Mesenchymal stem cell (in vitro differentiated cells and primary cell): ENCODE measurements at regions not wholly inside any gene's neighbourhood (a gene's known extent, or its start where the extent isn't known, plus 50 kb on each side); places are given as distances from the start of the nearest gene placed in this dataset.

Source experiments
- DNase-seq: peaks from one replicate; pipeline ENCODE4 v3.0.0-alpha.2; 2013
- H2AFZ ChIP-seq: one replicate; pipeline ENCODE4 v1.6.1; 2013; ENCODE audit warnings: low read depth, mild to moderate bottlenecking, control low read depth, inconsistent platforms, low read length, moderate library complexity
- H2AK5ac ChIP-seq: 2 replicates; pipeline ENCODE4 v1.6.1; 2013; ENCODE audit warnings: low read length, moderate library complexity, mild to moderate bottlenecking, inconsistent platforms; ENCODE audit not compliant: severe bottlenecking
- H2BK120ac ChIP-seq: one replicate; pipeline ENCODE4 v1.6.1; 2013; ENCODE audit warnings: low read depth, mild to moderate bottlenecking, inconsistent platforms, low read length, moderate library complexity
- H2BK12ac ChIP-seq, 2 experiments: one replicate each; pipeline ENCODE4 v1.6.1; 2013; ENCODE audit warnings: inconsistent platforms in 2 of 2, low read length in 2 of 2, mild to moderate bottlenecking in 2 of 2, moderate library complexity in 2 of 2, control low read depth in 1 of 2
- H2BK15ac ChIP-seq: one replicate; pipeline ENCODE4 v1.6.1; 2013; ENCODE audit warnings: mild to moderate bottlenecking, low read depth, inconsistent platforms; ENCODE audit not compliant: poor library complexity, severe bottlenecking
- H2BK5ac ChIP-seq: 2 replicates; pipeline ENCODE4 v1.6.1; 2013; ENCODE audit warnings: low read depth, mild to moderate bottlenecking, low read length, control low read depth, inconsistent platforms; ENCODE audit not compliant: poor library complexity, severe bottlenecking
- H3K14ac ChIP-seq, 2 experiments: one replicate each; pipeline ENCODE4 v1.6.1; 2013; ENCODE audit warnings: inconsistent platforms in 2 of 2, low read length in 2 of 2, control low read depth in 1 of 2, mild to moderate bottlenecking in 1 of 2, moderate library complexity in 1 of 2
- H3K18ac ChIP-seq, 2 experiments: one replicate each; pipeline ENCODE4 v1.6.1; 2013; ENCODE audit warnings: inconsistent platforms in 2 of 2, low read length in 2 of 2, control low read depth in 1 of 2, low read depth in 1 of 2, mild to moderate bottlenecking in 1 of 2
- H3K23ac ChIP-seq, 2 experiments: one replicate each; pipeline ENCODE4 v1.6.1; 2013; ENCODE audit warnings: inconsistent platforms in 2 of 2, low read length in 2 of 2, mild to moderate bottlenecking in 2 of 2, moderate library complexity in 2 of 2, control low read depth in 1 of 2
- H3K27ac ChIP-seq: 2 replicates; pipeline ENCODE4 v1.5.1; 2013; ENCODE audit warnings: mild to moderate bottlenecking, moderate library complexity, low read length, control low read depth, inconsistent platforms; ENCODE audit not compliant: poor library complexity, severe bottlenecking
- H3K27me3 ChIP-seq, 2 experiments: 2 replicates each; pipeline versions ENCODE4 v1.6.1 to v1.7.0; 2013; ENCODE audit warnings: low read length in 2 of 2, mild to moderate bottlenecking in 2 of 2, moderate library complexity in 2 of 2, control low read depth in 1 of 2, inconsistent platforms in 1 of 2; ENCODE audit not compliant: control insufficient read depth in 1 of 2, insufficient read depth in 1 of 2
- H3K36me3 ChIP-seq, 2 experiments: 2 replicates each; pipeline versions ENCODE4 v1.6.1 to v1.7.0; 2013; ENCODE audit warnings: low read length in 2 of 2, control low read depth in 1 of 2, inconsistent platforms in 1 of 2, low read depth in 1 of 2, mild to moderate bottlenecking in 1 of 2; ENCODE audit not compliant: insufficient read depth in 2 of 2, control insufficient read depth in 1 of 2
- H3K4ac ChIP-seq, 2 experiments: one replicate each; pipeline ENCODE4 v1.6.1; 2013; ENCODE audit warnings: inconsistent platforms in 2 of 2, low read length in 2 of 2, mild to moderate bottlenecking in 2 of 2, moderate library complexity in 2 of 2, control low read depth in 1 of 2, low read depth in 1 of 2
- H3K4me1 ChIP-seq: 2 replicates; pipeline ENCODE4 v1.6.1; 2013; ENCODE audit warnings: low read depth, low read length, control low read depth; ENCODE audit not compliant: control insufficient read depth, insufficient read depth
- H3K4me2 ChIP-seq: 2 replicates; pipeline ENCODE4 v1.6.1; 2013; ENCODE audit warnings: low read length, mild to moderate bottlenecking, inconsistent platforms; ENCODE audit not compliant: poor library complexity, severe bottlenecking
- H3K4me3 ChIP-seq, 2 experiments: 2 replicates each; pipeline versions ENCODE4 v1.5.1 to v1.7.0; 2013; ENCODE audit warnings: low read length in 2 of 2, mild to moderate bottlenecking in 2 of 2, control low read depth in 1 of 2, low read depth in 1 of 2; ENCODE audit not compliant: insufficient read depth in 1 of 2
- H3K79me1 ChIP-seq: replicated peaks from 2 replicates; pipeline ENCODE4 v1.6.1; 2013; ENCODE audit warnings: mild to moderate bottlenecking, control low read depth, low read length, inconsistent platforms; ENCODE audit not compliant: poor library complexity, severe bottlenecking
- H3K9ac ChIP-seq: 2 replicates; pipeline ENCODE4 v1.7.0; 2013; ENCODE audit warnings: mild to moderate bottlenecking, low read length, moderate library complexity
- H3K9me3 ChIP-seq: 2 replicates; pipeline ENCODE4 v1.7.0; 2013; ENCODE audit warnings: mild to moderate bottlenecking, low read length; ENCODE audit not compliant: control insufficient read depth
- H4K8ac ChIP-seq: one replicate; pipeline ENCODE4 v1.6.1; 2013; ENCODE audit warnings: inconsistent platforms, mild to moderate bottlenecking, low read length, moderate library complexity
- H4K91ac ChIP-seq: one replicate; pipeline ENCODE4 v1.6.1; 2013; ENCODE audit warnings: mild to moderate bottlenecking, low read length, inconsistent platforms
- WGBS: methylation state at CpG from one replicate; pipeline ENCODE4 v1.1.7; 2013; ENCODE audit warnings: mixed read lengths; 5-methylcytosine and 5-hydroxymethylcytosine counted together

DNA sequence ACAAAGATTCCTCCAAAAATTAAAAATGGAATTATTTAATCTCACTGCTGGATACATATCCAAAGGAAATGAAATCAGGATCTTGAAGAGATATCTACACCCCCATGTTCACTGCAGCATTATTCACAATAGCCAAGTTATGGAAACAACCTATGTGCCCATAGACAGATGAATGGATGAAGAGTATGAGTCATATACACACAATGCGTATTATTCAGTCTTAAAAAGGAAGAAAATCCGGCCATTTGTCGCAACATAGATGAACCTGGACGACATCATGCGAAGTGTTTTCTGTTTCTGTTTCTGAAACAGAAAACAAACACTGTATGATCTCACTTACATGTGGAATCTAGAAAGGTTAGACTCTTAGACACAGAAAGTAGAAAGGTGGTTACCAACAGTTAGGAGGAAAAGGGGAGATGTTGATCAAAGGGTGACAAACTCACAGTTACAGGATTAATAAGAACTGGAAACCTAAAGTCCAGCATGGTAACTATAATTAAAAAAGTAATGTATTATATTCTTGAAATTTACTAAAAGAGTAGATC is 87.8 kb upstream of the ERBB4 start:
- Histone ChIP-seq H3K27ac (no peak overlapping the region), H2BK5ac (no peak overlapping the region), H3K23ac (no peak overlapping the region), H2BK15ac (no peak overlapping the region), H3K36me3 (no peaks in the 10 kb centered on the region), H2BK120ac (no peak overlapping the region), H2BK12ac (no peak overlapping the region), H2AFZ (no peak overlapping the region), H4K91ac (no peak overlapping the region), H4K8ac (no peak overlapping the region), H3K4me1 (no peaks in the 10 kb centered on the region), H3K18ac (no peak overlapping the region), H3K9me3 (peaks cover 2% of the 10 kb centered on the region), H3K4me2 (no peak overlapping the region), H3K14ac (no peak overlapping the region), H3K79me1 (no peaks in the 10 kb centered on the region), H3K27me3 (no peaks in the 10 kb centered on the region), H2AK5ac (no peak overlapping the region), H3K4ac (no peak overlapping the region), H3K9ac (no peak overlapping the region), H3K4me3 (no peak overlapping the region)
- 94% methylated on average over 5 of the region's 5 CpGs for WGBS
- DNase-seq = no peak

- Histone ChIP-seq H3K4me3 (no peak overlapping the region), H3K27me3 (no peaks in the 10 kb centered on the region), H3K27ac (no peak overlapping the region), H2AK5ac (no peak overlapping the region), H3K79me1 (no peaks in the 10 kb centered on the region), H2BK15ac (no peak overlapping the region), H4K8ac (no peak overlapping the region), H3K9me3 (no peaks in the 10 kb centered on the region), H2BK5ac (no peak overlapping the region), H2AFZ (no peak overlapping the region), H3K23ac (no peak overlapping the region), H3K14ac (no peak overlapping the region), H2BK12ac (no peak overlapping the region), H3K18ac (no peak overlapping the region), H3K4me2 (no peak overlapping the region), H3K4ac (no peak overlapping the region), H2BK120ac (no peak overlapping the region), H3K9ac (no peak overlapping the region), H3K4me1 (no peaks in the 10 kb centered on the region), H4K91ac (no peak overlapping the region), H3K36me3 (no peaks in the 10 kb centered on the region)
- 100% methylated on average over 1 of the region's 1 CpG for WGBS
- no peak for DNase-seq
Observed at GRCh38 chr2:212619954-212620353, 81.4 kb upstream of the ERBB4 start.

DNA sequence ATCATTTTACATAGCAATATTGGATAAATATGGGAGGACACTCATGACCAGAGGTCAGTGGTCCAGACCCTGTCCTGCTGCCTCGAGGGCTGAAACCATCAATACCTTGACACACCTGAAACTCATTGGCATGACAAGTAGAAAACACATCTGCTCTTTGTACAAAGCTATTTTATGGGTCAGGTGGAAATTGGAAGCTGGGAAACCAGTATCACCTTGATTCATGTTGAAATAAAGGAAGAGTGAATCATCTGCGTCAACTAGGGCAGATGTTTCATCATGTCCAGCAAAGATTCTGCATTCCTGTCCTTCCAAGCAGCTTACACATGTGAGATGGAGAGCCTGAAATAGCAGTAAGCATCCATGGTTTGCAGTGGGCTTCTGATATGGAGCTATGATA is 80.0 kb upstream of the ERBB4 start:
- no peaks in the 10 kb centered on the region for H3K79me1 ChIP-seq

DNA sequence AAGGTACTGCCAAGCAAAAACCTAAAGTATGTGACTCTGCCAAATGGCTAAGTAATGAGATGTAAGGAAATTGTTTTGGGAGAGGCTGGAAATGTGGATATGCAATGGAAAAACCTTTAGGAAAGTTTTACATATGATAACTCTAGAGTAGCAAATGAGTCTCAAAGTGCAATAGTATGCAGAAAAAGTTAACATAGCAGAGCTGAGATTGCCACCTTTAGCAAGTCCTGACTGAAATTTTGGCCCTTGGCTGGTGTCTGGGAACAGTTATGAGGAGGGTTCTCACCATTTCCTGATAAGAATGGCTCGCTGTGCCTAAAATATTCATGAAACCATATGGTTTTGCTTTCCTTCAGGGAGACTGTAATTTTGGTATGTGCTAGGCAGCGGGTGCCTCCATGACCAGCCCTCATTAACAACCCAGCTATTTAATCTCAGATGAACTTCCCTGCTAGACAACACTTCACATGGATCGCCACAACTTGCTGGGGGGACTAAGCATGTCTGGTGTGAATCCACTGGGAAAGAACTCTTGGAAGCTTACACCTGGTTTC is 72.3 kb upstream of the ERBB4 start:
- DNase-seq = no peak
- Histone ChIP-seq H3K18ac (no peak overlapping the region), H2BK12ac (no peak overlapping the region), H2BK15ac (no peak overlapping the region), H3K23ac (no peak overlapping the region), H3K14ac (no peak overlapping the region), H3K4me1 (no peaks in the 10 kb centered on the region), H3K9ac (no peak overlapping the region), H3K27ac (no peak overlapping the region), H2AFZ (no peak overlapping the region), H4K91ac (no peak overlapping the region), H2AK5ac (no peak overlapping the region), H3K4ac (no peak overlapping the region), H2BK5ac (no peak overlapping the region), H3K36me3 (no peaks in the 10 kb centered on the region), H3K9me3 (no peaks in the 10 kb centered on the region), H3K4me3 (no peak overlapping the region), H3K27me3 (no peaks in the 10 kb centered on the region), H4K8ac (no peak overlapping the region), H3K4me2 (no peak overlapping the region), H2BK120ac (no peak overlapping the region), H3K79me1 (no peaks in the 10 kb centered on the region)
- WGBS = 95% methylated on average over 2 of the region's 3 CpGs

More for the DNA sequence above, 80.0 kb upstream of the ERBB4 start:
- Histone ChIP-seq H2BK15ac (no peak overlapping the region), H3K18ac (no peak overlapping the region), H4K8ac (no peak overlapping the region), H3K36me3 (no peaks in the 10 kb centered on the region), H3K9ac (no peak overlapping the region), H2BK5ac (no peak overlapping the region), H2AK5ac (no peak overlapping the region), H3K4me1 (no peaks in the 10 kb centered on the region), H3K14ac (no peak overlapping the region), H3K9me3 (no peaks in the 10 kb centered on the region), H2BK12ac (no peak overlapping the region), H2BK120ac (no peak overlapping the region), H3K4me2 (no peak overlapping the region), H3K23ac (no peak overlapping the region), H3K4me3 (no peak overlapping the region), H3K27ac (no peak overlapping the region), H3K27me3 (no peaks in the 10 kb centered on the region), H3K4ac (no peak overlapping the region), H2AFZ (no peak overlapping the region), H4K91ac (no peak overlapping the region)
- DNase-seq = no peak
- 46% methylated on average over 2 of the region's 2 CpGs for WGBS
